NT2/D1 (cell line): ENCODE measurements at regions not wholly inside any gene's neighbourhood (a gene's known extent, or its start where the extent isn't known, plus 50 kb on each side); places are given as distances from the start of the nearest gene placed in this dataset.

Source experiments
- DNase-seq: peaks from one replicate; pipeline ENCODE4 v3.0.0-alpha.2; 2011; ENCODE audit warnings: low read depth, low spot score
- H3K27me3 ChIP-seq: 2 replicates; pipeline ENCODE4 v1.6.0; 2011; ENCODE audit warnings: mild to moderate bottlenecking; ENCODE audit not compliant: insufficient read length, insufficient read depth
- H3K36me3 ChIP-seq: 2 replicates; pipeline ENCODE4 v1.6.1; 2011; ENCODE audit warnings: mild to moderate bottlenecking, low read length, mixed read lengths; ENCODE audit not compliant: insufficient read depth, insufficient read length
- H3K4me1 ChIP-seq: 2 replicates; pipeline ENCODE4 v1.5.1; 2011; ENCODE audit not compliant: insufficient read depth, insufficient read length
- H3K4me3 ChIP-seq: 2 replicates; pipeline ENCODE4 v1.5.1; 2011; ENCODE audit warnings: low read depth; ENCODE audit not compliant: insufficient read length
- H3K9ac ChIP-seq: 2 replicates; pipeline ENCODE4 v1.6.0; 2011; ENCODE audit warnings: low read depth; ENCODE audit not compliant: insufficient read length
- H3K9me3 ChIP-seq: 2 replicates; pipeline ENCODE4 v1.5.1; 2011; ENCODE audit warnings: mild to moderate bottlenecking, low read length; ENCODE audit not compliant: insufficient read depth
- SUZ12 ChIP-seq: IDR thresholded peaks from 2 replicates; pipeline ENCODE4 v1.6.1; 2011; ENCODE audit not compliant: insufficient read length, insufficient read depth; ENCODE audit errors: extremely low read depth
- YY1 ChIP-seq: IDR thresholded peaks from 2 replicates; pipeline ENCODE4 v1.6.1; 2011; ENCODE audit not compliant: insufficient read length, insufficient read depth
- ZNF274 ChIP-seq: IDR thresholded peaks from 2 replicates; pipeline ENCODE4 v1.6.1; 2011; ENCODE audit warnings: mild to moderate bottlenecking, low read depth, low read length

DNA sequence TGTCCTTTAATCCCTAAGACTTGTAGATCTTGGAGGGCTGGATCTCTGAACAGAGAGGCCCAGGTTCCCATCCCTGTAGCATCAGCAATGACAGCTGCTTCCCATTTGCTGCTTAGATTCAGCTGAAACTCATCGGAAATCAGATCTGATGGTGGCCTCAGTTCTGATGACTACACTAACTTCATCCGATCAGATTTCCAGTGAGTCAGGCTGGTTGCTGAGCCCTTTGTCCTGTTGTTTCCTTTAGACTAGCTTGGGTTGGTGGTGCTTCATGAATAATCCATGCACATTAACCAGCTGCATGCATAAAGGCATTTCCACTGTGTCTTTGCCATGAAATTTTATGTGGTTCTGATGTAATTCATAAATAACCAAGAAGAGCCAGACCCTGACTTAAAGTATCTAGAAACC lies 195.2 kb upstream of the TUT7 start:
- Histone ChIP-seq H3K4me1 (no peaks in the 10 kb centered on the region), H3K9ac (no peak overlapping the region), H3K9me3 (no peaks in the 10 kb centered on the region), H3K4me3 (no peak overlapping the region), H3K36me3 (no peaks in the 10 kb centered on the region), H3K27me3 (no peaks in the 10 kb centered on the region)
- DNase-seq = no peak
- TF ChIP-seq SUZ12 (no peak), ZNF274 (no peak), YY1 (no peak)

DNA sequence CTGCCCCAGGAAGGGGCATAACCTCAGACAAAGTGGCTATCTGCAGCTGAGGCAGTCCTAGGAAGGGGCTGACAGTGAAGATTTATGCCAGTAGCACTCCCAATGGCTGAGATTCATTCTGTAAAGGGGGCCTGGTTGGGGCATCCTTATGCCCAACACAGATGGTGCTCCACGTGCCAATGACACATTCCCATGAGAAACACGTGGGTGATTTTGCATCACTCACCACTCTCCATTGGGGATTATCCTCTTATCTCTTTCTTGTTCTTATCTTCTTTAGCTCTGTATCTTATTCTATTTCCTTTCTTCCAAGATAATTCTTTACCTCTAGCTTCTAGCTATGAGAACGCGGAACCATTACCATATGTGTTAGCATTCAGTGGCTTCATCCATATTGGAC lies 194.0 kb upstream of the TUT7 start:
- no peaks in the 10 kb centered on the region for H3K36me3 ChIP-seq
- H3K9ac ChIP-seq = no peak overlapping the region
- no peak overlapping the region for H3K4me3 ChIP-seq
- no peak for DNase-seq
- no peaks in the 10 kb centered on the region for H3K9me3 ChIP-seq
- H3K4me1 ChIP-seq = no peaks in the 10 kb centered on the region
- TF ChIP-seq SUZ12 (no peak), YY1 (no peak), ZNF274 (no peak)
- H3K27me3 ChIP-seq = no peaks in the 10 kb centered on the region

DNA sequence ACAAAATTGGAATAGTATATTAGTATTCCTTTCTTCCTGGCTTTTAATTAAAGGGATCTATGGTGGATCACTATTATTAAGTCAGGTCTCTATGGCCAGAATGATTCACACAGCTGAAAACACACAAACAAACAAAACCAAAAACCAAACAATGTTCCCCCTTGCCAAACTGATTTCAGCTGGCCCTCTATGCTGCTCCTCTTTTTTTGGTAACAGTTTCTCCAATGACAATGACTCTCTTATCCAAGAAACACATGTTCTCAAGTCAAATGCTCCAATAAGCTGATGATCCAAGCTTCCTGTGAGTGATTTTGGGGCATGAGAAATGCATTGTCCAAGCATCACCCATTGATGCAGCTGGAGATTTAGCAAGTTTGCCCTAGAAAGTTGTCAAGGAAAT lies 193.4 kb upstream of the TUT7 start:
- H3K27me3 ChIP-seq = no peaks in the 10 kb centered on the region
- TF ChIP-seq SUZ12 (no peak), YY1 (no peak)
- DNase-seq = no peak

DNA sequence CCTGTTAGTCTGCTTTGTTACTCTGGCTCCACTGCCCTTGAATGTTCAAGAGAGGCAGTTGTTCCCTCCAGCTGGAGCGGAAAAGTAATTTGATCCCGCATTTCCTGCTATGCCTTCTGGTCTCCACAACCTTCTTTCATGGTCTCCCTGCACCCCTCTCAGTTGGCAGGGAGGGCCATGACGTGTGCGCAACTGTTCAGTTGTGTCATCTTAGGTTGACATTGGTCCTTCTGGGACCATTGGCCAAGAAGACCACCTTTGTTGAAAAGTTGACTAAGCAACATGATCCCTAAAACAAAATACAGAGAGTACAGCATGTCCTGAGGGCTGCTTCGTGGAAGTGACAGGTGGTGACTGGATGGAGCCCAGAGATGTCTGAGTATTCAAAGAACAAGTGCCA lies 192.5 kb upstream of the TUT7 start:
- H3K4me1 ChIP-seq = no peaks in the 10 kb centered on the region
- no peak for DNase-seq
- H3K9ac ChIP-seq = no peak overlapping the region
- no peaks in the 10 kb centered on the region for H3K9me3 ChIP-seq
- TF ChIP-seq ZNF274 (no peak), YY1 (no peak), SUZ12 (no peak)
- H3K27me3 ChIP-seq = no peaks in the 10 kb centered on the region
- H3K4me3 ChIP-seq = no peak overlapping the region
- no peaks in the 10 kb centered on the region for H3K36me3 ChIP-seq

More for the DNA sequence above, 193.4 kb upstream of the TUT7 start:
- H3K9me3 ChIP-seq = no peaks in the 10 kb centered on the region
- H3K4me3 ChIP-seq = no peak overlapping the region
- no peaks in the 10 kb centered on the region for H3K36me3 ChIP-seq
- H3K4me1 ChIP-seq = no peaks in the 10 kb centered on the region
- no peak overlapping the region for H3K9ac ChIP-seq

DNA sequence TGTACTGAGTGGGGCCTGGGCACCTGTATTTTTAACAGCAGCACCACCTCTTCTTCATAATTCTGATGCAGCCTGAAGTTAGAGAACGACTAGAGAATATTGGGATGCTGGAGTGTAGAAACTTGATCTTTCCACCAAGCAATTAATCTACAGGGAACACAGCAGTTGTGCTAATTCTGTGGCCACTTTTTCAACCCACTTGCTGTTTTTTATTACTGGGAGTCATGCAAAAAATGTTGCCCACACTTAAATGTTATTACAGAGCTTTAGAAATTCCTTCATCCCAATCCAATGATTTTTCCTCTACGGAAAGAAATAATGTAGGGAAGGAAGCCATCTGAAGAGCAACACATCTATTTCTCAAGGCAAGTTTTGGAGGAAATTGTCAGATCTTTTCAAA lies 190.9 kb upstream of the TUT7 start:
- no peak for DNase-seq
- Histone ChIP-seq H3K9me3 (no peaks in the 10 kb centered on the region), H3K27me3 (no peaks in the 10 kb centered on the region), H3K4me3 (no peak overlapping the region), H3K4me1 (no peaks in the 10 kb centered on the region), H3K36me3 (no peaks in the 10 kb centered on the region), H3K9ac (no peak overlapping the region)
- TF ChIP-seq SUZ12 (no peak), ZNF274 (no peak), YY1 (no peak)

DNA sequence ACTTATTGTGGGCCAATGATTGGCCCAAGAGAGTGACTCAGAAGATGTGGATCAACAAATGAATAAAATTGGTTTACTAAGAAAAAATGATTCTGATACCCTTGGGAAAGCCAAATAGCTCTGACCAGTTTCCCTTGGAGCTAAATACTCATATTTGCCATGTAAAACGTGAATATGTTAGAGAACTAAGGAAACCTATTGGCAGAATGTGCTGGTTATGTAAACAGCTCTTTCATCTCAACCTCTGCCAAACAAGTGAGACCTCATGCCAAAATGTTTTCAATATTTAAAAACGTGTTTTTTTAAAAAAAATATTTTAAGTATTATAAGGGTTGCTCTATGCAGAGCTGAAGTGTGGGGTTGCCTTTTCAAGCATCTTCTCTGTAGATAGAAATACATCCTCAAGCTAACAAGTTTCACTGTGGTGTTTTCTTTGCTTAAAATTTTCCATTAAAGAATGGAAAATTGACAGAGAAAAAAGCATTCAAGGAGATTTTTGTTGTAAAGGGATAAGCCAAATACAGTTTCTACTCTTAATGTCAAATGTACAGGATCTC lies 186.9 kb upstream of the TUT7 start:
- Histone ChIP-seq H3K9ac (no peak overlapping the region), H3K4me3 (no peak overlapping the region), H3K9me3 (no peaks in the 10 kb centered on the region), H3K27me3 (no peaks in the 10 kb centered on the region), H3K4me1 (no peaks in the 10 kb centered on the region), H3K36me3 (no peaks in the 10 kb centered on the region)
- DNase-seq = no peak
- TF ChIP-seq ZNF274 (no peak), YY1 (no peak), SUZ12 (no peak)

DNA sequence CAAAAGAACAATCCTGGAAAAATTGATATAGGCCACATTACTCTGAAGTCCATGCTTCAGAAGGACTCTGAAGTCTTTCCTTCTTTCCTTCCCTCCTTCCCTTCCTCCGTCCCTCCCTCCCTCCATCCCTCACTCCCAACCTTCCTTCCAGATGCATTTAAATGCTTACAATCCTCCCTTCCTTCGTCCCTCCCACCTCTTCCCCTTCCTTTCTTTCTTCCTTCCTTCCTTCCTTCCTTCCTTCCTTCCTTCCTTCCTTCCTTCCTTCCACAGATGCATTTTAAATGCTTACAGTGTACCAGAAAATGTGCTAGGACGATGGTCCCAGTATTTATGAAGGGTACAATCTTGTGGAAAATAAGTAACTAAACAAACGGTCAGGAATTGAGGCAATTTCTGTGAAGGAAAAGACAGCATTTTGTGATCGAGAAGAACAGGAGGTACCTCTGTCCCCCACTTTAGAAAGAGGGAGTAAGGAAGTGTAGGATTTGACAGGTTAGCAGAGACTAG lies 181.3 kb upstream of the TUT7 start:
- Histone ChIP-seq H3K9me3 (no peaks in the 10 kb centered on the region), H3K9ac (no peak overlapping the region), H3K36me3 (no peaks in the 10 kb centered on the region), H3K4me1 (no peaks in the 10 kb centered on the region), H3K27me3 (no peaks in the 10 kb centered on the region), H3K4me3 (no peak overlapping the region)
- TF ChIP-seq SUZ12 = no peak
- TF ChIP-seq ZNF274 = no peak
- no peak for TF ChIP-seq YY1
- no peak for DNase-seq
